ENCODE measurements at regions not wholly inside any gene's neighbourhood (a gene's known extent, or its start where the extent isn't known, plus 50 kb on each side); places are given as distances from the start of the nearest gene placed in this dataset.

GRCh38 chr10:69736886-69737641 lies 64.6 kb upstream of the COL13A1 start:
- no peak for DNase-seq (ENCODE audit: low spot score in 2 of 2)

DNA sequence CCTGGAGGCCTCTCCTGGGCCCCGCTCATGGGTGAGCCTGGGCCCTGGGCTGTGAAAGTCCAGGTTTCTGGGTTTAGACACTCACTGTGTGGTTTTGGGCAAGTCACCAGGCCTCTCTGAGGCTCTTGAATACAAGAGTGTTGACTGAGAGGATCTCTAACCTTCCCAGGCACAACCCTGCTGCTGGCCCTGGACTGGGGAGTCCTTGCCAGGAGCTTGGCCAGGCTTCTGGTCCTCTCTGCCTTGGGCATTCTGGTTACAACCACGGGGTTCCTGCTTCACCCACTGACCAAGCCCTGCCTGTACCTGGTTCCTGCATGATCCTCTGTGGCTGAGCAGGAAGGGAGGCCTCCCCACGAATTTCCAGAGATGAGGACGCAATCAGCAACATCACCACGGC lies 63.6 kb upstream of the COL13A1 start:
- Mint-ChIP-seq H3K27me3 (peaks cover 20% of the 10 kb centered on the region), H3K36me3 (ENCODE audit: insufficient read depth) (peaks cover 2% of the 10 kb centered on the region), H3K27ac (ENCODE audit: low read depth) (no peak overlapping the region), H3K4me1 (peaks cover 10% of the 10 kb centered on the region), H3K4me3 (no peak overlapping the region), H3K9me3 (no peaks in the 10 kb centered on the region)
- DNase-seq (ENCODE audit: low spot score in 2 of 2) (no peak), ATAC-seq (replicated peaks; ENCODE audit: extremely low read depth, poor library complexity, severe bottlenecking) (no peak)

More at GRCh38 chr10:69736886-69737641, 64.6 kb upstream of the COL13A1 start:
- peaks cover 10% of the 10 kb centered on the region for H3K4me1 Mint-ChIP-seq
- H3K36me3 Mint-ChIP-seq (ENCODE audit: insufficient read depth): peaks cover 2% of the 10 kb centered on the region
- no peak for ATAC-seq (replicated peaks; ENCODE audit: extremely low read depth, poor library complexity, severe bottlenecking)
- no peak overlapping the region for H3K4me3 Mint-ChIP-seq
- H3K27me3 Mint-ChIP-seq: peaks cover 23% of the 10 kb centered on the region
- H3K9me3 Mint-ChIP-seq: no peaks in the 10 kb centered on the region
- no peak overlapping the region for H3K27ac Mint-ChIP-seq (ENCODE audit: low read depth)

DNA sequence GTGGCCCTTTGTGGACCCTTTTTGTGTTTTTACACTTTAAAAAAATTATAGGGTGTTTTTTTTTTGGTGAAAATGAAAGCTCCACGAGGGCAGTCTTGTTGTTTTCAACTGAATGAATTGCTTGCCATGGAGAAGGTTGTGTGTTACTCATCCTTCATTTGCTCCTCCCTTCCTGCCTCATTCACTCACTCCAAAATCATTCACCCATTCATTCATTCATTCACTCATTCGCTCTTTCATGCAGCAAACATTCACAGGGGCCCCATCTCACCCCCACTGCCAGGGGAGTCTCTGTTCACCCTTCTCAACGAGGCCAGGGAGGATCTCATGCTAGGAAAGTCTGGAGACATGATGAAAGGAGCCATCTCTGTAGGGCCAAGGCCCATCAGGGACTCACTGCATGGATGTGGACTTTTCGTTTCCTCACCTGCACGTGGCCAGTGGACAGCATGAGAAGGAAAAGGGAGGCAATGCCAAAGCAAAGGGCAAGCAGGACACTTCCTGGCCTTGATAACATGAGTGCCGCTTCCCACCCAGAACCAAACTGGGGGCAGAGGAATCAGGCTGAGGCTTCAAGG lies 62.8 kb upstream of the COL13A1 start:
- ATAC-seq (replicated peaks; ENCODE audit: extremely low read depth, poor library complexity, severe bottlenecking): no peak
- Mint-ChIP-seq H3K9me3 (no peaks in the 10 kb centered on the region), H3K27ac (ENCODE audit: low read depth) (no peak overlapping the region), H3K4me3 (no peak overlapping the region), H3K36me3 (ENCODE audit: insufficient read depth) (peaks cover 2% of the 10 kb centered on the region), H3K27me3 (peaks cover 25% of the 10 kb centered on the region), H3K4me1 (peaks cover 10% of the 10 kb centered on the region)
- no peak for DNase-seq (ENCODE audit: low spot score in 2 of 2)

DNA sequence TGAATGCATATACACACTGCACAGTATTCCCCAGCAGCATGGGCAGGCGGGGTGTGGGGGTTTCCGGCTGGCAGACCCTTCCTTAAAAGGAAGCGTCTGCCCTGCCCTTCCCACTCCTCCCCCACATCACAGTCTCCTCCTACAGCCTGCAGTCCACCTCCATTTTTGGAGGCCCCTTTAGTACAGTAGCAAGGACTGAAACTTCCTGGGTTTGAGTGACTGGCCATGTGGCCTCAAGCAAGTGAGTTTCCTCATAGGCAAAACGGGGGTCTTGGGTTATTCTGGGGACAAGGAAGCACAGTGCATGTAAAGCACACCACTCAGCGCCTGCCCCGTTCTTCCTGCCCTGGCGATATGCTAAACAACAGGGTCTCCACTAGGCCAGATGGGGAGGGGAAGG lies 62.1 kb upstream of the COL13A1 start:
- peaks cover 32% of the 10 kb centered on the region for H3K27me3 Mint-ChIP-seq
- no peak for DNase-seq (ENCODE audit: low spot score in 2 of 2)
- no peak for ATAC-seq (replicated peaks; ENCODE audit: extremely low read depth, poor library complexity, severe bottlenecking)
- H3K4me1 Mint-ChIP-seq: peaks cover 4% of the 10 kb centered on the region
- peaks cover 2% of the 10 kb centered on the region for H3K36me3 Mint-ChIP-seq (ENCODE audit: insufficient read depth)
- H3K9me3 Mint-ChIP-seq: no peaks in the 10 kb centered on the region
- no peak overlapping the region for H3K4me3 Mint-ChIP-seq
- H3K27ac Mint-ChIP-seq (ENCODE audit: low read depth): no peak overlapping the region

- Mint-ChIP-seq H3K36me3 (ENCODE audit: insufficient read depth) (peaks cover 2% of the 10 kb centered on the region), H3K4me1 (no peaks in the 10 kb centered on the region), H3K9me3 (no peaks in the 10 kb centered on the region), H3K27ac (ENCODE audit: low read depth) (no peak overlapping the region), H3K27me3 (peaks cover 37% of the 10 kb centered on the region), H3K4me3 (no peak overlapping the region)
- DNase-seq (ENCODE audit: low spot score in 2 of 2) (no peak), ATAC-seq (replicated peaks; ENCODE audit: extremely low read depth, poor library complexity, severe bottlenecking) (no peak)
These were observed 61.6 kb upstream of the COL13A1 start for GRCh38 chr10:69740126-69740525.

DNA sequence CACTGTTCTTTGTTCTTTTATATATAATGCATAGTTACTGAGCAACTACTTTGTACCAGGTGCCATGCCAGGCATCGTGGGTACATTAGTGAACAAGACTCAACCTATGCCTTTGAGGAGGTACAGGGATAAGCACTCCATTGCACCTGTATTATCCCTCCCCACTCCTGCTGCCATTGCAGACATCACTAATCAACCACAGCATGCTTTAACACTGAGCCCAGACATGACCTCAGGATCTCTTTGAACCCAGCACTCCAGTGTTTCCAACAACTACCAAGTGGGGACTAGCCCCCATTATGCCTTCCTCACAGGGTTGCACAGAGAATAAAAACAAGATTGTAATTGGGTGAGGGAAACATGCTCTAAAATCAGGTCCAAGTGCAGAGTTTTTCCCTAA lies 60.5 kb upstream of the COL13A1 start:
- Mint-ChIP-seq H3K4me1 (no peaks in the 10 kb centered on the region), H3K4me3 (no peak overlapping the region), H3K27ac (ENCODE audit: low read depth) (no peak overlapping the region), H3K9me3 (no peaks in the 10 kb centered on the region), H3K27me3 (peaks cover 48% of the 10 kb centered on the region), H3K36me3 (ENCODE audit: insufficient read depth) (peaks cover 2% of the 10 kb centered on the region)
- DNase-seq (ENCODE audit: low spot score in 2 of 2): no peak
- ATAC-seq (replicated peaks; ENCODE audit: extremely low read depth, poor library complexity, severe bottlenecking): no peak

DNA sequence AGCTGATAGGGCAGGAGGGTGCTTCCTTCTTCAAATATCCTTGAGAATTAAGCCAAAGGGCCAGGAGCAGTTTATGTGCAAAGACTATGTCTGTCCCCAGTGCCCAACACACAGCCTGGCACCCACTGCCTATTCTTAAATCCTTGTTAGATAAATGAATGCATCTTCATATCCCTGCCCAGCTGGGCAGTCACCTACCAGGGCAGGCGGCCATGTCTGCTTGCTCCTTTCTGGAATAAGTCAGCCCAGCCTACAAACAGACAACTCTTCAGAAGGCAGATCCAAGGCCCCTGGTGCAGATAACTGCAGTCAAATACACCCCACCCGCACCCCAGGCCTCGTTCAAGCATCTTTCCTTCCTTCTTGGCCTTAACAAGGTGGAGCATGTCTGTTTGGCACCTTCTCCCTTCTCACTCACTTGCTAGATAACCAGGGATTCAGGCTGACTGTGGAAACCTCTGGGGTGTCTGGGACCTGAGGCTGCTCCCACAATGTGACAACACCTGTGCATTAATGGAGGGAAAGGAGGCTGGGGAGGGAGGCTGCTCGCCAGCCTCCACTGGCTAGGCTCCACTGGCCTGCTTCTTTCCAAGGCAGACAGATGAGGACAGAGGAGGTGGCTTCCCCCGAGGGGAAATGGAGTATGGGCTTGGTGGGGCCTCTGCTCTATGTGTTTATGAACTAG lies 59.9 kb upstream of the COL13A1 start:
- Mint-ChIP-seq H3K4me3 (no peak overlapping the region), H3K27me3 (peaks cover 53% of the 10 kb centered on the region), H3K9me3 (no peaks in the 10 kb centered on the region), H3K27ac (ENCODE audit: low read depth) (no peak overlapping the region), H3K4me1 (no peaks in the 10 kb centered on the region), H3K36me3 (ENCODE audit: insufficient read depth) (peaks cover 2% of the 10 kb centered on the region)
- no peak for DNase-seq (ENCODE audit: low spot score in 2 of 2)
- no peak for ATAC-seq (replicated peaks; ENCODE audit: extremely low read depth, poor library complexity, severe bottlenecking)

DNA sequence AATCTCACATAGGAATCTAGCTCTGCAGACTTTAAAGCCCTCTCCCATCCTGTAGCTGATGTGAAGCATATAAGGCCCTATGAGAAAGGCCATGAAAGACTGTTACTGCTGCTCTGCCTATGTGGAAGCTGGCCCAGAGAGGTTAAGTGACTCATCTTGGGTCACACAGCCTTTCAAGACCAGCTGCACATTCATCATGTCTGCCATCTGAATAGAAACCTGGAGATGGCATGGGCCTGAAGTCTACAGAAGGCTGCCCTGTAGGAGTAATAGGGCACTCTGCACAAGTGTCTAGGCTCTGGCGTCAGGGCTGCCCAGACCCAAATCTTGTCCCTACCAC lies 59.4 kb upstream of the COL13A1 start:
- ATAC-seq (replicated peaks; ENCODE audit: extremely low read depth, poor library complexity, severe bottlenecking): no peak
- Mint-ChIP-seq H3K9me3 (no peaks in the 10 kb centered on the region), H3K36me3 (ENCODE audit: insufficient read depth) (peaks cover 2% of the 10 kb centered on the region), H3K27me3 (peaks cover 57% of the 10 kb centered on the region), H3K4me3 (no peak overlapping the region), H3K27ac (ENCODE audit: low read depth) (no peak overlapping the region), H3K4me1 (no peaks in the 10 kb centered on the region)
- DNase-seq (ENCODE audit: low spot score in 2 of 2): no peak

DNA sequence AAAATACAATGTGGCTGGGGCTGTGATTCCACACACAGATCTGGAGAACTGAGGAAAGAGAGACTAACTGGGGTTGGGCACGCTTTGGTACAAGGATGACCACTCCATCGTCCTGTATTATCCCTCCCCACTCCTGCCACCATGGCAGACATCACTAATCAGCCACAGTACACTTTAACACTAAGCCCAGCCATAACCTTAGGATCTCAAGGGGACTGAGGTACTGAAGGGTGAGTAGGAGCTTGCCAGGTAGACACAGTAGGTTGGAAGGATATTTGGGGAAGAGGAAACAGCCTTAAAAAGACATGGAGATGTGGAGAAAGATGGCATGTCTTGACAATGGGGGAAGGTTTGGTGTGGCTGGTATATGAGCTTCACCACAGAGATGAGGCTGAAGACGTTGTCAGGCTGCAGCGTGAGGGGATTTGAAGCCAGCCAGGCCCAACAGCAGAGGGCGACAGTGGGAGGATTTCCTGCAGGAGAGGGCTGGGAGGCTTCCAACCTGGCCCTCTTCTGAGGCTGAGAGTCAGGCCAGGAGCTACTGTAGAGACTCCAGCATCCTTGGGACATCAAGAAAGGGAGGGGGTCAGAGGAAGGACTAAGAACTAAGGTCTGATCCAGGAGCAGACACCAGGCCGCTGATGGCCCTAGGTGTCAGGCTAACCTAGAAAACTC lies 58.6 kb upstream of the COL13A1 start:
- no peaks in the 10 kb centered on the region for H3K4me1 Mint-ChIP-seq
- no peaks in the 10 kb centered on the region for H3K9me3 Mint-ChIP-seq
- DNase-seq (ENCODE audit: low spot score in 2 of 2) (no peak), ATAC-seq (replicated peaks; ENCODE audit: extremely low read depth, poor library complexity, severe bottlenecking) (no peak)
- H3K27ac Mint-ChIP-seq (ENCODE audit: low read depth): no peak overlapping the region
- H3K36me3 Mint-ChIP-seq (ENCODE audit: insufficient read depth): peaks cover 2% of the 10 kb centered on the region
- H3K4me3 Mint-ChIP-seq: no peak overlapping the region
- H3K27me3 Mint-ChIP-seq: peaks cover 57% of the 10 kb centered on the region

GRCh38 chr10:69744971-69745370 lies 56.7 kb upstream of the COL13A1 start:
- DNase-seq (ENCODE audit: low spot score in 2 of 2) (no peak), ATAC-seq (replicated peaks; ENCODE audit: extremely low read depth, poor library complexity, severe bottlenecking) (no peak)
- Mint-ChIP-seq H3K4me3 (no peak overlapping the region), H3K36me3 (ENCODE audit: insufficient read depth) (no peaks in the 10 kb centered on the region), H3K9me3 (no peaks in the 10 kb centered on the region), H3K27ac (ENCODE audit: low read depth) (no peak overlapping the region), H3K27me3 (peaks cover 75% of the 10 kb centered on the region), H3K4me1 (no peaks in the 10 kb centered on the region)

DNA sequence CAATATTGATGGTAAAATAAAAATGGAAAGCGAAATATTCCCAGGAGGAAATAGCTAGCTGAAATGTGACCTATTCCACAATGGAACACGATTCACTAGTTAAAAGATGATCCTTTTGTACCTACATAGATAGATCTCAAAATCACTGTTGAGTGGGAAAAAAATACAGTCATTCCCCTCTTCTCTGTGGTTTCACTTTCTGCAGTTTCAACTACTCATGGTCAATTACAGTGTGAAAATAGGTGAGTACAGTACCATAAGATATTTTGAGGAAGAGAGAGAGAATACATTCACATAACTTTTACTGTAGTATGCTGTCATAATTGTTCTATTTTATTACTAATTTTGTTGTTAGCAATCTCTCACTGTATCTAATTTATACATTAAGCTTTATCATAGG lies 56.0 kb upstream of the COL13A1 start:
- H3K27me3 Mint-ChIP-seq: peaks cover 78% of the 10 kb centered on the region
- no peaks in the 10 kb centered on the region for H3K9me3 Mint-ChIP-seq
- no peaks in the 10 kb centered on the region for H3K4me1 Mint-ChIP-seq
- H3K36me3 Mint-ChIP-seq (ENCODE audit: insufficient read depth): no peaks in the 10 kb centered on the region
- ATAC-seq (replicated peaks; ENCODE audit: extremely low read depth, poor library complexity, severe bottlenecking) (no peak), DNase-seq (ENCODE audit: low spot score in 2 of 2) (no peak)
- H3K27ac Mint-ChIP-seq (ENCODE audit: low read depth): no peak overlapping the region
- H3K4me3 Mint-ChIP-seq: no peak overlapping the region

DNA sequence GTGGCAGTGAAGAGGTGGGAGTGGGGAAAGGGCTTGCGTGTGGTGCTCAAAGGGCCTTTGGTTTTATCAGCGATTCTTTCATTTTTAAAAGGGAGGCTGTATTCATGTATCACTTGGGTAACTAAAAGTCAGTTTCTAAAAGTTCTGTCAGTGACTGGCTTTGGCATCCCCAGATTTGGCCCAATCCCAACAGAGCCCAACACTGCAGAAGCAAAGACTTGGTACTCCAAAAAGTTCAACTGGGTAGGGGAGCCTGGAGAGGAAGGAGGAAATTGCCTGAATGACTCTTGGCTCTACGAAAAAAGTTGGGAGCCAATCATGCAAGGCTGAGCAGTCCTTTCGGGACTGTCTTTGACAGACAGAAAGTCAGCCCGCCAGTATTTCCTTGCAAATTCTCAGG lies 54.5 kb upstream of the COL13A1 start:
- H3K4me3 Mint-ChIP-seq: no peak overlapping the region
- H3K27ac Mint-ChIP-seq (ENCODE audit: low read depth): no peak overlapping the region
- no peaks in the 10 kb centered on the region for H3K4me1 Mint-ChIP-seq
- no peaks in the 10 kb centered on the region for H3K36me3 Mint-ChIP-seq (ENCODE audit: insufficient read depth)
- no peak for DNase-seq (ENCODE audit: low spot score in 2 of 2)
- H3K9me3 Mint-ChIP-seq: no peaks in the 10 kb centered on the region
- H3K27me3 Mint-ChIP-seq: peaks cover 89% of the 10 kb centered on the region
- no peak for ATAC-seq (replicated peaks; ENCODE audit: extremely low read depth, poor library complexity, severe bottlenecking)

DNA sequence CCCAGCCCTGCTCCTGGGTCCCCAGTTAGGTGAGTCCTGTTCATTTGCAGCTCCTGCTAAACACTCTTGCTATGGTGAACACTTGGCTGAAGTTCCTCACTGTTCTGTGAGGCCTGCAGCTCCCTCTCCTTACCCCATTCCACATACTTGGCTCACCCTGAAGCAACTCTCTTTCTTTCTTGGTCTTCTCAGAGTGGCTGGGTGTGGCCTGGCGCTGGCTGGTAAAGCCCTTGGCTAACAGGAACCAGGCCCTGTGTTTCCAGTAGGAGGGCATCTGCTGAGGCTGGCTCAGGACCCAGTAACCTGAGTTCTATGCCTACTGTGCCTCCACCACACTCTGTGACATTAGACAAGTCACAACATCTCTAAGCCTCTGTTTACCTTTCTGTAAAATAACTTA lies 53.1 kb upstream of the COL13A1 start:
- H3K4me1 Mint-ChIP-seq: no peaks in the 10 kb centered on the region

More for the DNA sequence above, 53.1 kb upstream of the COL13A1 start:
- H3K4me3 Mint-ChIP-seq: no peak overlapping the region
- H3K27ac Mint-ChIP-seq (ENCODE audit: low read depth): no peak overlapping the region
- H3K27me3 Mint-ChIP-seq: peaks cover 87% of the 10 kb centered on the region
- peaks cover 2% of the 10 kb centered on the region for H3K36me3 Mint-ChIP-seq (ENCODE audit: insufficient read depth)
- DNase-seq (ENCODE audit: low spot score in 2 of 2) (no peak), ATAC-seq (replicated peaks; ENCODE audit: extremely low read depth, poor library complexity, severe bottlenecking) (no peak)
- no peaks in the 10 kb centered on the region for H3K9me3 Mint-ChIP-seq
